Body of pancreas (tissue), 4 donors: ENCODE measurements at regions not wholly inside any gene's neighbourhood (a gene's known extent, or its start where the extent isn't known, plus 50 kb on each side); places are given as distances from the start of the nearest gene placed in this dataset.

Source experiments
- POLR2A ChIP-seq, 3 donors: fragments of 450-650 bp; IDR thresholded peaks; one replicate each; pipeline ENCODE4 v1.6.1; 2016; ENCODE audit warnings: antibody characterized with exemption in 3 of 3, mild to moderate bottlenecking in 2 of 3
- TF ChIP-seq, protein P1 (sequence below), 7 experiments: fragments of 450-650 bp in 4 of 7; fragments of 200-600 bp in 3 of 7; sonication (generic) in 3 of 7; IDR thresholded peaks; one replicate each; pipeline ENCODE4 v1.5.1; 2016 to 2019; ENCODE audit warnings: antibody characterized with exemption in 7 of 7

DNA sequence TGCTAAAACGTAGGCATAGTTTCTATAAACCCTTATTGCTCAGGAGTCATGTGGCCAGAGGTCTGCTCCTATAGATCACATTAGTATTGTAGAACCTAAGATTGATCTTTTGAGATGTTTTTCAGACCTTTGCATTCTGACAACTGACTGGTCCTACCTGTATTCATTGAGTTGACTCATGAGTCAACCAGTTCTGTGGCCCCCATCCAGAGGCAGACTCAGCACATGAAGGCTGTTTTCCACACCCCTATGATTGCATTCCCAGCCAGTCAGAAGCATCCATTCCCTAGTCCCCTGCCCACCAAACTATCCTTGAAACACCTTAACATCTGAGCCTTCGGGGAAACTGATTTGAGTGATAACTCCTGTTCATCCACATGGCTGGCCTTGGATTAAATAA lies 451.7 kb downstream of the SIPA1L2 start:
- TF ChIP-seq, protein P1, sequence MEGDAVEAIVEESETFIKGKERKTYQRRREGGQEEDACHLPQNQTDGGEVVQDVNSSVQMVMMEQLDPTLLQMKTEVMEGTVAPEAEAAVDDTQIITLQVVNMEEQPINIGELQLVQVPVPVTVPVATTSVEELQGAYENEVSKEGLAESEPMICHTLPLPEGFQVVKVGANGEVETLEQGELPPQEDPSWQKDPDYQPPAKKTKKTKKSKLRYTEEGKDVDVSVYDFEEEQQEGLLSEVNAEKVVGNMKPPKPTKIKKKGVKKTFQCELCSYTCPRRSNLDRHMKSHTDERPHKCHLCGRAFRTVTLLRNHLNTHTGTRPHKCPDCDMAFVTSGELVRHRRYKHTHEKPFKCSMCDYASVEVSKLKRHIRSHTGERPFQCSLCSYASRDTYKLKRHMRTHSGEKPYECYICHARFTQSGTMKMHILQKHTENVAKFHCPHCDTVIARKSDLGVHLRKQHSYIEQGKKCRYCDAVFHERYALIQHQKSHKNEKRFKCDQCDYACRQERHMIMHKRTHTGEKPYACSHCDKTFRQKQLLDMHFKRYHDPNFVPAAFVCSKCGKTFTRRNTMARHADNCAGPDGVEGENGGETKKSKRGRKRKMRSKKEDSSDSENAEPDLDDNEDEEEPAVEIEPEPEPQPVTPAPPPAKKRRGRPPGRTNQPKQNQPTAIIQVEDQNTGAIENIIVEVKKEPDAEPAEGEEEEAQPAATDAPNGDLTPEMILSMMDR (IDR thresholded peaks at IDR 0.05) = no peak
- TF ChIP-seq POLR2A (IDR thresholded peaks at IDR 0.05) = no peak
